T-helper 2 cell treated with Interferon-gamma antibody and Interleukin-4, amounts not matched to agents 5 μg/mL and 100 μg/mL, for 36 hours (primary cell): ENCODE measurements at regions not wholly inside any gene's neighbourhood (a gene's known extent, or its start where the extent isn't known, plus 50 kb on each side); places are given as distances from the start of the nearest gene placed in this dataset.

Source experiments
- DNase-seq: peaks from one replicate; pipeline ENCODE4 v3.0.0; 2021; ENCODE audit warnings: low spot score
- H3K27ac Mint-ChIP-seq: one replicate; pipeline ENCODE4 v1.8.0; 2021; ENCODE audit warnings: mild to moderate bottlenecking, mixed read lengths
- H3K27me3 Mint-ChIP-seq: one replicate; pipeline ENCODE4 v1.8.0; 2021; ENCODE audit warnings: low read depth, mixed read lengths
- H3K36me3 Mint-ChIP-seq: one replicate; pipeline ENCODE4 v1.8.0; 2021; ENCODE audit warnings: low read depth, mixed read lengths
- H3K4me1 Mint-ChIP-seq: one replicate; pipeline ENCODE4 v1.8.0; 2021; ENCODE audit warnings: low read depth, mixed read lengths
- H3K4me3 Mint-ChIP-seq: one replicate; pipeline ENCODE4 v1.8.0; 2022; ENCODE audit warnings: mild to moderate bottlenecking, moderate library complexity, mixed read lengths
- H3K9me3 Mint-ChIP-seq: one replicate; pipeline ENCODE4 v1.8.0; 2021; ENCODE audit warnings: mixed read lengths

DNA sequence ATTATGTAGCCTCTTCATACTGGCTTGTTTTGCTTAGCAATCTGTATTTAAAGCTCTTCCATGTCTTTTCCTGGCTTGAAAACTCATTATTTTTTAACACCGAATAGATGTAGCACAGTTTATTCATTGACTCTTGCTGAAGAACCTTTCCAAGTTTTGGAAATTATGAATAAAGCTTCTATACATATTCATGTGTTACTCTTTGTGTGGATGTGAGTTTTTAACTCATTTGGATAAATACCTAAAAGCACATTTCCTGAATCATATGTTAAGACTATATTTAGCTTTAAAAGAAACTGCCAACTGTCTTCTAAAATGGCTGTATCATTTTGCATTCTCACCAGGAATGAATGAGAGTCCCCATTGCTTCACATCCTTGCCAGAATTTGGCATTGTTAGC lies 2061.7 kb upstream of the AGA start:
- H3K9me3 Mint-ChIP-seq: peaks cover 29% of the 10 kb centered on the region
- H3K27me3 Mint-ChIP-seq: no peaks in the 10 kb centered on the region
- DNase-seq: no peak
- no peaks in the 10 kb centered on the region for H3K36me3 Mint-ChIP-seq
- no peak overlapping the region for H3K4me3 Mint-ChIP-seq
- H3K27ac Mint-ChIP-seq: no peak overlapping the region
- H3K4me1 Mint-ChIP-seq: no peaks in the 10 kb centered on the region

GRCh38 chr4:179509489-179509888 lies 2067.3 kb upstream of the AGA start:
- H3K9me3 Mint-ChIP-seq: peaks cover 40% of the 10 kb centered on the region

DNA sequence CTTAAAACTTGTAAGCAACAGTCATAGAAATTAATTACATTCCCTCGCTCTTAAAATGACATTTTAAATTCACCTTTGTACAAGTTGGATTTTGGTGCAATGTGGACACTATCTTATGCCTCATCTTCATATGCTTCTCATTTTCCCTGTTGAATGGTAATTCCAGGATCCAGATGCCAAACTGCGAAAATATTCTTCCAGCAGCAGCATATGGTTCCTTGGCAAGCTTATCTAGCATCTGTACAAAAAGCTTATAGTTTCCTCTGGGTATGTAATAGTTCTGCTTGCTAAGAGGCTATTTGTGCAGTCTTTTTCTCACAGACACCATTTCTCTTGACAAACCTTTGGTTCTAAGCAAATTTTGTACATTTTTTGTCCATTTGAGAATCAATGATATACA lies 2079.7 kb upstream of the AGA start:
- peaks cover 25% of the 10 kb centered on the region for H3K9me3 Mint-ChIP-seq
- H3K27ac Mint-ChIP-seq: no peak overlapping the region

More at GRCh38 chr4:179509489-179509888, 2067.3 kb upstream of the AGA start:
- Mint-ChIP-seq H3K4me1 (no peaks in the 10 kb centered on the region), H3K4me3 (no peak overlapping the region), H3K36me3 (no peaks in the 10 kb centered on the region), H3K27ac (no peak overlapping the region), H3K27me3 (no peaks in the 10 kb centered on the region)
- DNase-seq: no peak

GRCh38 chr4:179530958-179531357 lies 2088.7 kb upstream of the AGA start:
- no peaks in the 10 kb centered on the region for H3K4me1 Mint-ChIP-seq
- peaks cover 23% of the 10 kb centered on the region for H3K9me3 Mint-ChIP-seq
- no peaks in the 10 kb centered on the region for H3K27me3 Mint-ChIP-seq
- no peak for DNase-seq
- no peak overlapping the region for H3K4me3 Mint-ChIP-seq
- no peak overlapping the region for H3K27ac Mint-ChIP-seq
- no peaks in the 10 kb centered on the region for H3K36me3 Mint-ChIP-seq

More for the DNA sequence above, 2079.7 kb upstream of the AGA start:
- DNase-seq: no peak
- Mint-ChIP-seq H3K4me3 (no peak overlapping the region), H3K27me3 (no peaks in the 10 kb centered on the region), H3K4me1 (no peaks in the 10 kb centered on the region), H3K36me3 (no peaks in the 10 kb centered on the region)

GRCh38 chr4:179536694-179537093 lies 2094.5 kb upstream of the AGA start:
- DNase-seq: no peak
- H3K4me1 Mint-ChIP-seq: no peaks in the 10 kb centered on the region
- no peak overlapping the region for H3K27ac Mint-ChIP-seq
- H3K9me3 Mint-ChIP-seq: peaks cover 25% of the 10 kb centered on the region
- H3K4me3 Mint-ChIP-seq: no peak overlapping the region
- H3K27me3 Mint-ChIP-seq: no peaks in the 10 kb centered on the region
- H3K36me3 Mint-ChIP-seq: no peaks in the 10 kb centered on the region

DNA sequence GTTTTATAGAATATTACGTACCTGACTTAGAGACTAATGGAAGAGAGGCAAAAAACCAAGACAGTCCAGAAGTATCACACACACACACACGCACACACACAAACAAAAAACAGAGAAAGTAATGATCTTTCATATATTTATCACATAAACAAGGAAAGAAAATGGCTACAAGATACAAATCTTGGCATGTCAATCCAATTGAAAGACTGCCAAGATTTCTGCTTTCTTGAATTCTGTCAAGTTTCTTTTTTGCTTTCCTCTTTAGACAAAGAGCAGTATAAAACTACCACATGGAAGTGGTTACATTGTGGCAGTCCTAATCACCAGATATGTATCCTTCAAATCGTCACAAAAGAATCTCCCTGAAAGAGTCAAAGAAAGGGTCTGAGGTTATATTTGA lies 2097.4 kb upstream of the AGA start:
- Mint-ChIP-seq H3K27me3 (no peaks in the 10 kb centered on the region), H3K27ac (no peak overlapping the region), H3K4me1 (no peaks in the 10 kb centered on the region), H3K4me3 (no peak overlapping the region), H3K9me3 (peaks cover 27% of the 10 kb centered on the region), H3K36me3 (no peaks in the 10 kb centered on the region)
- no peak for DNase-seq

- Mint-ChIP-seq H3K27ac (no peak overlapping the region), H3K4me3 (no peak overlapping the region), H3K27me3 (no peaks in the 10 kb centered on the region), H3K36me3 (no peaks in the 10 kb centered on the region), H3K4me1 (no peaks in the 10 kb centered on the region), H3K9me3 (peaks cover 36% of the 10 kb centered on the region)
- DNase-seq: no peak
These were observed 2101.5 kb upstream of the AGA start for GRCh38 chr4:179543771-179544170.

DNA sequence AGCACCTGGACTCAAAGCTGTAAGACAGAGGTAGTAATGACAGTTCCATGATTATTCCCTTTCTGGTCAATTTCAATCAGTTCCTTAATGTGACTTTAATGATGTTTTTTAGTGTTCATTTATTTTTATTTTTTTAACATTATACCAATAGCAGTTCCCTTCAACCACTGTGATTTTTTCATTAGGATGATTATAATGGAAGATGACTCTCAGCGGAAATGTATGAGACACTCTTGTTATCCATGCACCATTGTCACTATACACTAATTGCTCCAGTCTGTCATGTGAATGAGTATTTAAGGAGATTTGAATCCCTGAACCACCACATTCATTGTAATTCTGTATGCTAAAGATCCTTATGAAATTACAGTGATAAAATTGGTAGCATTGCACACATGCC lies 2102.3 kb upstream of the AGA start:
- Mint-ChIP-seq H3K4me3 (no peak overlapping the region), H3K9me3 (peaks cover 31% of the 10 kb centered on the region), H3K27ac (no peak overlapping the region), H3K36me3 (no peaks in the 10 kb centered on the region), H3K27me3 (no peaks in the 10 kb centered on the region), H3K4me1 (no peaks in the 10 kb centered on the region)
- DNase-seq: no peak

GRCh38 chr4:179552131-179552530 lies 2109.9 kb upstream of the AGA start:
- H3K4me3 Mint-ChIP-seq: no peak overlapping the region
- no peak overlapping the region for H3K27ac Mint-ChIP-seq
- no peak for DNase-seq
- H3K27me3 Mint-ChIP-seq: no peaks in the 10 kb centered on the region
- no peaks in the 10 kb centered on the region for H3K36me3 Mint-ChIP-seq
- H3K9me3 Mint-ChIP-seq: peaks cover 35% of the 10 kb centered on the region
- no peaks in the 10 kb centered on the region for H3K4me1 Mint-ChIP-seq

DNA sequence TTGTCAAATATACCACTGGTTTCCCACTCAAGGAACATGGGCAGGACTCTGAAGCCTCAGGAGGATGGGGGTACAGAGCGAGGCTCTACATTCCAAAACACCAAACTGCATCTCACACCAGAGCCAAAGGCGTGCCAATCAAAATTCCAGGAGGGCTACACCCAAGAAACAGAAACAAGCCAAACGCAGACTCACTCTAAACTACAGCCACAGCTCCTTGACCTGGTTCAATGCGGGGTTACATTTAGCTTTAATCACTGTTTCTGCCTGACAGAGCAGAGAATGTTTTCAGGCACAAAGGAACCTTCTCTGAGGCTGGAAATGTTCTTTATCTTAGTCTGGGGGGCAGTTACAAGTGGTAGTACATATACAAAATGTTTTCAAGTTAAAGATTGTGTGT lies 2121.5 kb upstream of the AGA start:
- Mint-ChIP-seq H3K27me3 (no peaks in the 10 kb centered on the region), H3K4me3 (no peak overlapping the region), H3K36me3 (no peaks in the 10 kb centered on the region), H3K27ac (no peak overlapping the region), H3K9me3 (peaks cover 54% of the 10 kb centered on the region), H3K4me1 (no peaks in the 10 kb centered on the region)
- no peak for DNase-seq

DNA sequence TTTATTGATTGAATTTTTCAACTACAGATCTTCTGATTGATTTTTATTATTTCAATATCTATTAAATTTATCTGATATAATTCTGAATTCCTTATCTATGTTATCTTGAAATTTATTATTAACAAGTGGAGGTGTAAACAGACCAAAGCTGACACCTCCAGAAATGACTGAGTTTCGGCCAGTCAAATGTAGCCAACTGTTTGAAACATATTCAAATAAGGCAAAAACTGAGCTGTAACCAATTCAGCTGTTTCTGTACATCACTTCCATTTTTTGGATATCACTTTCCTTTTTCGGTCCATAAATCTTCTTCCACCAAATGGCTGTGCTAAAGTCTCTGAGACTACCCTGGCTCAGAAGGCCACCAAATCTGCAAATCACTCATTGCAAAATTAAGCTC lies 2127.3 kb upstream of the AGA start:
- Mint-ChIP-seq H3K9me3 (peaks cover 54% of the 10 kb centered on the region), H3K36me3 (no peaks in the 10 kb centered on the region), H3K4me3 (no peak overlapping the region), H3K27me3 (no peaks in the 10 kb centered on the region), H3K4me1 (no peaks in the 10 kb centered on the region), H3K27ac (no peak overlapping the region)
- DNase-seq: no peak

DNA sequence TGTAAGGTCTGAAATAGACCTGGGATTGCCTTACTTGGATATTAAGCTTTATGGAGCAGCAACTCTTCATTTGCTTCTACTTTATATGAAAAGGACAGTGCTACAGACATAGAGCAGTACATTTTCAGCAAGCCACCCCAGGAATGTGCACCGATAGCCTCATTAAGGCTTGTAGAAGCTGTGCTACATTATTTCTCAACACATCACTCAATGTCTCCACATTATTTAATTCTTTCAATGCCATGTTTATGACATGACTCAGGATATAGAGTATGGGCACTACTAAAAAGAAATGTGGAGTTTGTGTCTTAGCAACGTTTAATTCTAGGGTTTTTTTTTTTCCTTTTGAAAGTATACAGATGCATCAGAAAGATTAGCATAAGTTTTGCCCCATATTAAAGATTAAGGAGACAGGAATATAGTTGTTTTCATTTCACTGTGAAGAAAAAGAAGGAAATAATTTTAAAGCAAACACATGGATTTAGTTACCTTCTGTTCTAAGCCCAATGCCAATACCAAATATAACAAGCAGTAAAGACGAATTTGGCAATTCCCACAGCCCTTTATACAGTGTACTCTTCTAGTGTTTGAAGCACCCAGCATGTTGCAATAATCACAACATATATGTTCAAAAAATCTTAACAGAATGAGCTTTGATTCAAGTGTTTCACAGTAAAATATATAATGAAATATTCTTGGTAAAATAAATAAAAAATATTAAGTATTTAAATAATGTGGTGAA lies 2140.1 kb upstream of the AGA start:
- Mint-ChIP-seq H3K27me3 (no peaks in the 10 kb centered on the region), H3K27ac (no peak overlapping the region), H3K36me3 (no peaks in the 10 kb centered on the region), H3K4me3 (no peak overlapping the region), H3K4me1 (no peaks in the 10 kb centered on the region), H3K9me3 (peaks cover 14% of the 10 kb centered on the region)
- DNase-seq: no peak

DNA sequence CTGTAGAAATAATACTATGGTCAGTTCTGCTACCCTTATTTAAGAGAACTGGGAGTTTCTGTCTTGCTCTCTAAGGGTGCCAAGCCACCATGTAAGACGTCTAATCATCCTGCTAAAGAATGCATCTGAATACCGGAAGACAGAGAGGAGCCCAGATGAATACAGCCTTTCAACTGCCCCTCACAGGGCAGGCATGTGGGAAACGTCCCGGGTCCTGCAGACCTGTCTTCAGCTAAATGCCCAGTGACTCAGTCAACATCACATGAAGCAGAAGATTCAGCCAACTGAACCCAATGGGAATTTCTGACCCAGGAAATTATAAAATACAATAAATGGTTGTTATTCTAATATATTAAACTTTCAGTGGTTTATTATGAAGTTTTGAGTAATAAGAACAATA lies 2141.0 kb upstream of the AGA start:
- Mint-ChIP-seq H3K4me1 (no peaks in the 10 kb centered on the region), H3K27me3 (no peaks in the 10 kb centered on the region), H3K9me3 (peaks cover 11% of the 10 kb centered on the region), H3K27ac (no peak overlapping the region), H3K4me3 (no peak overlapping the region), H3K36me3 (no peaks in the 10 kb centered on the region)
- DNase-seq: no peak

DNA sequence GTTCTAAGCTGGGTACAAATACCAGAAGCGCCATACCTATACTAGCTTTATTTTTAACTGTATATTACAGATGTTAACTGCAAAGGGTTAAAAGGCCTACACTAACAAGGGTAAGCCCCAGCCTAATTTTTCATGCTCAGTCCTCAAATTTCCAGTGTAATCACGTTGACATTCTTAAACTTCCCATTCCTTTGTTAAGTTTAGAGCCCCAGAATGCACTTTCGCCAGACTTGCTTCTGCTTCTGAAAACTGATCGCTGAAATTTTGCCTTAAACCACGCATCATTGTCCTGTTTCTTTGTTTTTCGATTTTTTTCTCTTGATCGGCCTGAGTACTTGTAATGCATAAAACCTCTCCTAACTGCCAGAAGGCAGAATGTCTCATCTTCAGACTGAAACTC lies 2141.9 kb upstream of the AGA start:
- Mint-ChIP-seq H3K4me3 (no peak overlapping the region), H3K36me3 (no peaks in the 10 kb centered on the region), H3K27me3 (no peaks in the 10 kb centered on the region), H3K27ac (no peak overlapping the region), H3K9me3 (peaks cover 7% of the 10 kb centered on the region), H3K4me1 (no peaks in the 10 kb centered on the region)
- DNase-seq: no peak

DNA sequence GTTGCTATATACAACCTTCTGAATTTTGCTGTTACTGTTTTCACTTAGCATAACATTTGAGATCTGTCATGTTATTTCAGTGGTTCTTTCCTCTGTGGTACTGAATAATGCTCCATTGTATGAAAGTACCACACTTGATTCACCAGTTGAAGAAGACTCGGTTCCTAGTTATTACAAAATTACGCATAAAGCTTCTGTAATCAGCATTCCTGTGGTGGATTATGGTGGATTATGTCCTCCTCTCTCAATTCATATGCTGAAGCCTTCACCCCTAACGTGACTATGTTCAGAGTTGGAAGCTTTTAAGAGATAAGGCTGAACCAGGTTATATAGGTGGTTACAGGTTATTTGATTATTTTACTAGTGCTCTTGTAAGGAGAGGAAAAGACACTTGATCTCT lies 2143.5 kb upstream of the AGA start:
- Mint-ChIP-seq H3K9me3 (peaks cover 4% of the 10 kb centered on the region), H3K27ac (no peak overlapping the region), H3K4me3 (no peak overlapping the region), H3K4me1 (no peaks in the 10 kb centered on the region), H3K36me3 (no peaks in the 10 kb centered on the region), H3K27me3 (no peaks in the 10 kb centered on the region)
- DNase-seq: no peak
